ENCODE measurements at regions not wholly inside any gene's neighbourhood (a gene's known extent, or its start where the extent isn't known, plus 50 kb on each side); places are given as distances from the start of the nearest gene placed in this dataset.

DNA sequence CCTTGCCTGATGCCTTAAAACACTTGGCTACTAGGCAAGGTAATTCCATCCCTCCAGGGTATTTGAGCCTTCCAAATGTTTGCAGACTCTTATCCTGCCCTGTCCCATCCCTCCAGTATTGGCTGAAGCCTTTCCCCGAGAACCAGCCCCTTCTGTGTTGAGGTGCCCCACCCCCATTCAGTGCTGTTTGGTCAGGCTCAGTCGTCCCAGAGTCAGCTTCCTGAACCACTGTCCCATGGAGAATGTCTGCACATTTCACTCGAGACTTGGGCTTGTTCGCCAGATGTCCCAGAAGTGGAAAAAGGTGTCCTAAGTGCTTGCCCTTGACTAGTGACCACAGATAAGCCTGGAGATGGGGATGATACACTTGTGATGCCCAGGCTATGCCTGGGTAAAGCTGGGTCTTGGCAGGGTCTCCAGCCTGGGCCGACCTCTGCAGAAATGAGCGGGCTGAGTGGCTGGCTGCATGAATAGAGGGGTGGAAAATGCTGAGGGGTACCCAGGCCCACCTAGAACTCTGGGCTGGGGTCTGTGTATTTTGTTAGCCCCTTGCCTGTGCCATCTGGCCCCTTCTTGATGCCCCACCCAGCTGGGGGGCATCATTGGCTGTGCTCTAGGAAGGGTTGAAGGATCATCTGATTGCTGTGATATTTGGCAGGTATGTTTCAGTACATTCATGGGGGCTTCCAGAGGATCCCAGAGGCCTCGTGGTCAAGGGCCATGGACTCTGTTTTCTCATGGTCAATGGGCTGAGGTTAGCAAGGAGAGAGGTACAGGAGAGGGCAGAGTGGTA, 178.4 kb downstream of the MACROH2A1 start:
- TF ChIP-seq FOXP2 (optimal IDR thresholded peaks at IDR 0.05; ENCODE audit: borderline replicate concordance, extremely low read depth, extremely low read length, insufficient read depth) (no peak), SIN3A (IDR thresholded peaks at IDR 0.05; ENCODE audit: borderline replicate concordance, insufficient read depth, low read length) (no peak), TAF1 (IDR thresholded peaks at IDR 0.05; ENCODE audit: borderline replicate concordance, insufficient read depth, low read length) (no peak), POLR2AphosphoS5 (IDR thresholded peaks at IDR 0.05; ENCODE audit: low read depth, low read length) (no peak)
- TF ChIP-seq, protein P1, sequence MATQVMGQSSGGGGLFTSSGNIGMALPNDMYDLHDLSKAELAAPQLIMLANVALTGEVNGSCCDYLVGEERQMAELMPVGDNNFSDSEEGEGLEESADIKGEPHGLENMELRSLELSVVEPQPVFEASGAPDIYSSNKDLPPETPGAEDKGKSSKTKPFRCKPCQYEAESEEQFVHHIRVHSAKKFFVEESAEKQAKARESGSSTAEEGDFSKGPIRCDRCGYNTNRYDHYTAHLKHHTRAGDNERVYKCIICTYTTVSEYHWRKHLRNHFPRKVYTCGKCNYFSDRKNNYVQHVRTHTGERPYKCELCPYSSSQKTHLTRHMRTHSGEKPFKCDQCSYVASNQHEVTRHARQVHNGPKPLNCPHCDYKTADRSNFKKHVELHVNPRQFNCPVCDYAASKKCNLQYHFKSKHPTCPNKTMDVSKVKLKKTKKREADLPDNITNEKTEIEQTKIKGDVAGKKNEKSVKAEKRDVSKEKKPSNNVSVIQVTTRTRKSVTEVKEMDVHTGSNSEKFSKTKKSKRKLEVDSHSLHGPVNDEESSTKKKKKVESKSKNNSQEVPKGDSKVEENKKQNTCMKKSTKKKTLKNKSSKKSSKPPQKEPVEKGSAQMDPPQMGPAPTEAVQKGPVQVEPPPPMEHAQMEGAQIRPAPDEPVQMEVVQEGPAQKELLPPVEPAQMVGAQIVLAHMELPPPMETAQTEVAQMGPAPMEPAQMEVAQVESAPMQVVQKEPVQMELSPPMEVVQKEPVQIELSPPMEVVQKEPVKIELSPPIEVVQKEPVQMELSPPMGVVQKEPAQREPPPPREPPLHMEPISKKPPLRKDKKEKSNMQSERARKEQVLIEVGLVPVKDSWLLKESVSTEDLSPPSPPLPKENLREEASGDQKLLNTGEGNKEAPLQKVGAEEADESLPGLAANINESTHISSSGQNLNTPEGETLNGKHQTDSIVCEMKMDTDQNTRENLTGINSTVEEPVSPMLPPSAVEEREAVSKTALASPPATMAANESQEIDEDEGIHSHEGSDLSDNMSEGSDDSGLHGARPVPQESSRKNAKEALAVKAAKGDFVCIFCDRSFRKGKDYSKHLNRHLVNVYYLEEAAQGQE (IDR thresholded peaks at IDR 0.05; ENCODE audit: insufficient read depth in 1 of 2, low read depth in 2 of 2, low read length in 2 of 2), result no peak

DNA sequence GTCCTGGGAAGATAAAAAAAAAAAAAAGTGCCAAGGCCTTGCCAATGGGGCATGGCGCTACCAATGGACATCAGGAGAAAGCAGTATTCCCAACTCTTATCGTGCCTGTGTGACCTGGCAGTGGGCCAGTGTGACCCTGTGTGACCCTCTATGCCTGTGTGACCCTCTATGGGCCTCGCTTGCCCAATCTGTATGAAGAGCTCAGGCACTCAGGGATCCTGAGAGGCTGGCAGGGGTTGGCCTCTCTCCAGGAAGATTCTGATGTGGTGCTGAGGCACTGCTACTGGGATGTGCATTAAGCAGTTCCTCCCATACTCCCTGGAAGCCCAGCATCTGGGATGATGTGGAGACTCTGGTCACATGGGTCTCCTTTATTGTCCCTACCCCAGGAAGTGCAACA, 179.2 kb downstream of the MACROH2A1 start:
- TF ChIP-seq SIN3A (IDR thresholded peaks at IDR 0.05; ENCODE audit: borderline replicate concordance, insufficient read depth, low read length) (no peak), POLR2AphosphoS5 (IDR thresholded peaks at IDR 0.05; ENCODE audit: low read depth, low read length) (no peak), TAF1 (IDR thresholded peaks at IDR 0.05; ENCODE audit: borderline replicate concordance, insufficient read depth, low read length) (no peak)

DNA sequence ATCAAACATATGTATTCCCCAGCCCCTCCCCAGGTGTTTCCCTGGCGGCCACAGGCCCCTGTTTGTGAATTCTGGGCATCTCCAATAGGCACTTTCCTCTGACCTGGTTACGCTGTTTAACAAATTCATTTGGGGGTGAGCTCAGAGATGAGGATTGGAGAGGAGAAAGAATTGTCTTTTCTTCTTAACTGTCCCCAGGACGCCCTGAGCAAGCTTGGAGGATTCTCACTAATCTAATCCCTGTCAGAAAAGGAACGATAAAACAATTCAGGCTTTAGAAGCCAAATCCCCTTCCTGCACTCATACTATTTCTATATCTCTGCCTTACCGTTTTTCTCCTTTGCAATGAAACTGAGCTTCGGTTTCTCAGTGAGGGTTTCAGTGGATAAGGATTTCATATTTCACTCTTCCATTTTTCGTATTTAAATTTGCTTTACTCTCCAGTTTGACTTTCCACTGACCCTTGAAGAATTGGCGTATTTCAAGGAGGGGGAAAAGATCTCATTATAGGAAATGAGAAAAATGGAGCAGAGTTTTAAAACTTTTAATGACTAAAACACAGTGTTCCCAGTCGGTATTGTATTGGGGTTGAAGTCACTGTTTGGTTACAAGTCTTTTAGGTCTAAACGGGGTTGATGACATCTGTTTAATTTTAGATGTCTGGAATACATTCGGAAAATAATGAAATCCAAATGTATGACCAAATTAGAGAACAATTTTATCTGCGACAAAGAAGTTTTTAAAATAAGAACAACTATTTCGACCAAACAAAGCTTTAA, 180.1 kb downstream of the MACROH2A1 start:
- TF ChIP-seq FOXP2 (optimal IDR thresholded peaks at IDR 0.05; ENCODE audit: borderline replicate concordance, extremely low read depth, extremely low read length, insufficient read depth) (no peak), POLR2AphosphoS5 (IDR thresholded peaks at IDR 0.05; ENCODE audit: low read depth, low read length) (no peak), SIN3A (IDR thresholded peaks at IDR 0.05; ENCODE audit: borderline replicate concordance, insufficient read depth, low read length) (no peak)
- TF ChIP-seq, protein P1 (IDR thresholded peaks at IDR 0.05; ENCODE audit: insufficient read depth in 1 of 2, low read depth in 2 of 2, low read length in 2 of 2), result no peak

DNA sequence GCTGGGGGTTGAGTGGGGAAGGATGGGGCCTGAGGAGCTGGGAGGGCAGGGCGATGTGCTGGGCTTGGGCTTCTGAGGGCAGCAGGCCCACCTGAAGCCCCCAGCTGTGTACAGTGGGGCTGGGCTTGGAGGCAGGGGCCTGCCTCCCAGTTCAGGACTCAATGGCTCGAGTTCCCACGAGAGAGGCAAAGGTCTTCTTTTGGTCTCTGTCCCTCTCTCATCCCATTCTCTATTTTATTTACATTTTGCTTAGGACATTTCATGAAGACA, 180.6 kb downstream of the MACROH2A1 start:
- TF ChIP-seq FOXP2 (optimal IDR thresholded peaks at IDR 0.05; ENCODE audit: borderline replicate concordance, extremely low read depth, extremely low read length, insufficient read depth) (no peak), TAF1 (IDR thresholded peaks at IDR 0.05; ENCODE audit: borderline replicate concordance, insufficient read depth, low read length) (no peak), POLR2AphosphoS5 (IDR thresholded peaks at IDR 0.05; ENCODE audit: low read depth, low read length) (no peak), SIN3A (IDR thresholded peaks at IDR 0.05; ENCODE audit: borderline replicate concordance, insufficient read depth, low read length) (no peak)
- TF ChIP-seq, protein P1 (IDR thresholded peaks at IDR 0.05; ENCODE audit: insufficient read depth in 1 of 2, low read depth in 2 of 2, low read length in 2 of 2), result no peak

DNA sequence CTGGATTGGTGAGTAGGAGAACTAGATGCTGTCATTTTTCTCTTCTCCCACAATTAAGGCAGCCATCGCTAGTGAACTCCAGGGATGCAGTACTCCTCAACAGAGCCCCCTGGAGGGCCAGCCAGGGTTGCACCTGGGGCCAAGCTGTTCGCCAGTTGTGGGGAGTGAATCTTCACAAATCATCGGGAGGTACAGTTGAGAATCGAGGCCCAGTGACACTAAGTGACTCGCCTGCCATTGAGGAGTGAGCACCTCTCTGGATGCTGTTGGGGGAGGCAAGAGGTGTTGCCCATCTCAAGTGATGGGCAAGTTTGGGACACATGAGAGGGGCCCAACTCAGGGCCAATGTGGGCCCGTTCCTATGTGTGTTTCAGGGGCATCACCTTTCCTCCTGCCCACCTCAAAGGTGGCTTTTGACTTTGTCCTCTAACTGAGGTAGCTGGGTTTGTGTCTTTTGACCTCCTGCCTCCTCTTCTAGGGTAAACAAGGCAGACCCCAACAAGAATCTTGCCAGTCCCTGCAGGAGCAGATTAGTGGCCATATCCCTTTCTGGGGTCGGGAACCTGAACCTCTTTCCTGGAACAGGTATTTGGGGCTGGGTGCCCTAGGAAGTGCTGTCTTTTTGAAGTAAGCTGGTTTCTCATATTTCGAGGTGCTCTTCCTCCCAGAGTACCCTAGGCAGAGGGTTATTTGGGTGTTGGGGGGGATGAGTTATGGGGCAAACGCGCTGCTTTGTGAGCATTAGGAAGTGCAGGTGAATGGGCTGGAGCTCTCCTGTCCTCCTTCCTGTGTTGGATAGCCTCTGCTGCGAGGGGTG, 181.2 kb downstream of the MACROH2A1 start:
- no peak for TF ChIP-seq TAF1 (IDR thresholded peaks at IDR 0.05; ENCODE audit: borderline replicate concordance, insufficient read depth, low read length)
- no peak for TF ChIP-seq FOXP2 (optimal IDR thresholded peaks at IDR 0.05; ENCODE audit: borderline replicate concordance, extremely low read depth, extremely low read length, insufficient read depth)
- TF ChIP-seq SIN3A (IDR thresholded peaks at IDR 0.05; ENCODE audit: borderline replicate concordance, insufficient read depth, low read length), result no peak
- no peak for TF ChIP-seq POLR2AphosphoS5 (IDR thresholded peaks at IDR 0.05; ENCODE audit: low read depth, low read length)
